ENCODE measurements at regions not wholly inside any gene's neighbourhood (a gene's known extent, or its start where the extent isn't known, plus 50 kb on each side); places are given as distances from the start of the nearest gene placed in this dataset.

- TF ChIP-seq EP300 (IDR thresholded peaks at IDR 0.05; ENCODE audit: borderline replicate concordance in 1 of 2, low read depth in 2 of 2, low read length in 2 of 2) = no peak
- TF ChIP-seq, protein P1, sequence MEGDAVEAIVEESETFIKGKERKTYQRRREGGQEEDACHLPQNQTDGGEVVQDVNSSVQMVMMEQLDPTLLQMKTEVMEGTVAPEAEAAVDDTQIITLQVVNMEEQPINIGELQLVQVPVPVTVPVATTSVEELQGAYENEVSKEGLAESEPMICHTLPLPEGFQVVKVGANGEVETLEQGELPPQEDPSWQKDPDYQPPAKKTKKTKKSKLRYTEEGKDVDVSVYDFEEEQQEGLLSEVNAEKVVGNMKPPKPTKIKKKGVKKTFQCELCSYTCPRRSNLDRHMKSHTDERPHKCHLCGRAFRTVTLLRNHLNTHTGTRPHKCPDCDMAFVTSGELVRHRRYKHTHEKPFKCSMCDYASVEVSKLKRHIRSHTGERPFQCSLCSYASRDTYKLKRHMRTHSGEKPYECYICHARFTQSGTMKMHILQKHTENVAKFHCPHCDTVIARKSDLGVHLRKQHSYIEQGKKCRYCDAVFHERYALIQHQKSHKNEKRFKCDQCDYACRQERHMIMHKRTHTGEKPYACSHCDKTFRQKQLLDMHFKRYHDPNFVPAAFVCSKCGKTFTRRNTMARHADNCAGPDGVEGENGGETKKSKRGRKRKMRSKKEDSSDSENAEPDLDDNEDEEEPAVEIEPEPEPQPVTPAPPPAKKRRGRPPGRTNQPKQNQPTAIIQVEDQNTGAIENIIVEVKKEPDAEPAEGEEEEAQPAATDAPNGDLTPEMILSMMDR (IDR thresholded peaks at IDR 0.05; ENCODE audit: control extremely low read depth in 1 of 3, insufficient read depth in 1 of 3, low read depth in 1 of 3, low read length in 3 of 3) = no peak
- no peak for TF ChIP-seq CEBPB (IDR thresholded peaks at IDR 0.05; ENCODE audit: low read depth, low read length)
- TF ChIP-seq EZH2 (IDR thresholded peaks at IDR 0.05; ENCODE audit: low read depth, low read length, severe bottlenecking) = no peak
- TF ChIP-seq TAF1 (IDR thresholded peaks at IDR 0.05; ENCODE audit: low read depth, low read length) = no peak
- no peak for TF ChIP-seq POLR2A (IDR thresholded peaks at IDR 0.05; ENCODE audit: control extremely low read depth in 1 of 2, low read depth in 2 of 2, low read length in 2 of 2)
- TF ChIP-seq YY1 (IDR thresholded peaks at IDR 0.05; ENCODE audit: low read depth, low read length) = no peak
These were observed 78.9 kb downstream of the ANKRD60 start for GRCh38 chr20:58149437-58150091.

Measured in H1 (cell line).